ENCODE measurements at regions not wholly inside any gene's neighbourhood (a gene's known extent, or its start where the extent isn't known, plus 50 kb on each side); places are given as distances from the start of the nearest gene placed in this dataset.
A peak's percentile ranks its signal among the peaks of the same experiment; 100 is the strongest.

DNA sequence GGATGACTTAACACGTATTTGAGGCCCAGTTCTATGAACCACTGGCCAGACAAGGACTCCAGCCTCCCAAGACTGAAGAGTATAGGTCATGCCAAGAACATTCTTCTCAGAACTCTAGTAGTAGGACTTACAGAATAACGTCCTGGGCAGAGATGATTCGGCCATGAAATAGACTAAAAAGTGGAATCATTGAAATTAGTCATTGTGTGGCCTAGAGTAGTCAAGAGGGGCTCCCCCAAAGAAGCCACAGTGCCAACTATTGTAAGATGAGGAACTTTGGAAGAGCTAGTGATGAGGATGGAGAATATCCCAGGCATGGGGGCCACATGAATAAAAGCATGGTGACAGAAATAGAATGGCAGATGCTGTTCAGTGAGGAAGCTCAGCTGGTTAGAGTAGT is 101.1 kb downstream of the TRIB2 start:
- in situ Hi-C loops (cut with MboI; ENCODE audit: low pct_unique_long_range_greater_than_20kb in 2 of 9, low sequenced_read_pairs in 9 of 9, unreplicated experiment in 9 of 9): no loop called here
- H3K27ac ChIP-seq: no peak overlapping the region

DNA sequence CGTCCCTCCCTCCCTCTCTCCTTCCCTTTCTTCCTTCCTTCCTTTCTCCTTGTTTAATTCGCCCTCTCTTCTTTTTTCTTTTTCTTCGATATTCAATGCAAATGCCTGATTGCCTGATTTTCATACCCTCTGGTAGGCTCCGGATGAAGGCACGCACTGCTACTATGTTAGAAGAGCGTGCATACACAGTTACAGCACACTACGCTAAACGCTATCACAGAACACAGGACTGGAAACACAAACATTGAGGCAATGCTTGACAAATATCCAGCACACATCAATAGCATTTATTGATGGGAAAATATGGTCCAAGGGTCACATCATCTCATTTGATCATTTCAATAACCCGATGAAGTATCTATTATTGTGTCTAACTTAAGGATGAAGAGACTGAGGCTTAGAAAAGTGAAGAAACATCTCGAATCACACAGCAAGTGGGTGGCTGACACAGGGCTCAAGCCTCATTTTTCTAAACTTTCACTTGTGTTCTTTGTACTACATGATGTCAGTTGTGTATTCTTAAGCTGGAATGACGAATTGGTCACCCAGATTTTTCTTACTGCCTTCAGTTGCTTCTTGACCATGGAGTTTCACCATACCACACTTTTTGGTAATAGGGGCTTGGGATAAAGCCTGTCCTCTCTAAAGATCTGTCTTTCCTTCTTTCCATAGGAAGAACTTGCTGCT is 101.8 kb downstream of the TRIB2 start:
- no peak overlapping the region for H3K27ac ChIP-seq
- in situ Hi-C loops (cut with MboI; ENCODE audit: low pct_unique_long_range_greater_than_20kb in 2 of 9, low sequenced_read_pairs in 9 of 9, unreplicated experiment in 9 of 9): no loop called here
- peak in 1 of 8 experiments; percentile 23 for ATAC-seq (replicated peaks in 6 of 8)
- peaks cover 0 to 4% of the 10 kb centered on the region in 2 donors for H3K4me1 ChIP-seq (replicated peaks in 1 of 2)
- 52 to 100% (median 86%) methylated on average over 2 to 10 of the region's 11 CpGs; no CpG with 5 or more reads in 1 of the 10 experiments for WGBS, 10 experiments
- H3K4me3 ChIP-seq: no peak overlapping the region

More for the DNA sequence above, 101.1 kb downstream of the TRIB2 start:
- Histone ChIP-seq H3K4me3 (no peak overlapping the region), H3K4me1 (replicated peaks in 1 of 2) (peaks cover 0 to 4% of the 10 kb centered on the region in 2 donors)
- ATAC-seq (replicated peaks in 6 of 8): no peak
- WGBS, 10 experiments: 20 to 100% (median 79%) methylated on average over 1 to 3 of the region's 3 CpGs; no CpG with 5 or more reads in 2 of the 10 experiments

DNA sequence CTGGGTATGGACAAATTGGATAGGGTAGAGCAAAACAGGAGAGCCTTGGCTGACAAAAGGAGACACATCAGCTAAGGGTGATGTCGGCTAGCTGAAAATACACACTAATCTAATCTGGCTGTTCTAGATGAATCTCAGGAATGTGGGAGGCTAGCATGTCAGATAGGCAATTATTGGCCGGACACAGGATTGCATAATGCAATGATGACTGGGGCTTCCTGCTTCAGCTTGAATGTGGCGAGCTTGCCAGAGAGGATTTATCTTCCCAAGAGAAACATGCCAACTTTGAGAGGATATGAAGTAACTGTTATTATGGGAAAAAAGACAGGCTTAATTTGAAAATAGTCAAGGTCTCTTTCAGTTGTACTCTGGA is 102.4 kb downstream of the TRIB2 start:
- in situ Hi-C loops (cut with MboI; ENCODE audit: low pct_unique_long_range_greater_than_20kb in 2 of 9, low sequenced_read_pairs in 9 of 9, unreplicated experiment in 9 of 9): no loop called here
- 0 to 100% (median 44%) methylated on average over 1 to 3 of the region's 3 CpGs; no CpG with 5 or more reads in 2 of the 10 experiments for WGBS, 10 experiments
- Histone ChIP-seq H3K4me1 (replicated peaks in 1 of 2) (peaks cover 2 to 4% of the 10 kb centered on the region in 2 donors), H3K4me3 (no peak overlapping the region), H3K27ac (no peak overlapping the region)
- peak; percentile 77 to 99 (median 84) for ATAC-seq (replicated peaks in 6 of 8)

DNA sequence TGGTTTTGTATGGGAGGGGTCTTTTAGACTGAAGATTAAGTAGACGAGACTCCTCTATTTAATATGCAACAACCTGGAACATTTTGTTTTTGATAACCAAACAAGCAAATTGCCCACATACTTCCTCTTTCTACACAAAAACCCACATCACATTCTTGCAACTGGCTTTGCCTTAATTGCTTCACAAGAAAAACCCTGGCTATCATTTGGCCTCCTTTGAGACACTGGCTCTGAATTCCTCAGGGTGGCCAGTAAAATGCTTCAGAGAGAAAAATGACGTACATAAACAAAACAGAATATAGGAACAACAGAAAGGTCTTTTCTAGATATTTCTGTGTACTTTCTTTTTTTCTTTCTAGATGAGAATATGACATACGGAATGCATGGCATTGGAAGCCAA is 103.0 kb downstream of the TRIB2 start:
- no peak overlapping the region for H3K4me3 ChIP-seq

DNA sequence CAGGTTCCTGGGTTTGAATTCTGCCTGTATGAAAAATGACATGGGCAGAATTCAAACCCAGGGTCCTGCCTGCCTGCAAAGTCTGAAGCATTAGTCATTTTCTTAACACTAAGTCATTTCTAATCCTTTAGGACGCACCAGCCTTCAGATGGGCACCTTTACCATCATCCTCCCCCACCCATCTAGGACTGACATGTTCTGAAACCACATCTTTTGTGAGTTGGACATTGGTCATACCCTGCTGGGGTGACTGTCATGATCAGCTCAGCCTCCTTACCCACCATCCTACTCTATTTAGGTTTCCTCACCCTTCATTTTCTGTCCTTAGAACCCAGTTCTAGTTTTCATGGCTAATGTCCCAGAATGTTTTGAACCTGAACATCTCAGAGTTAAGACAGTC is 104.9 kb downstream of the TRIB2 start:
- peaks cover 13 to 19% of the 10 kb centered on the region in 2 donors for H3K4me1 ChIP-seq (replicated peaks in 1 of 2)
- ATAC-seq (replicated peaks in 6 of 8): no peak
- in situ Hi-C loops (cut with MboI; ENCODE audit: low pct_unique_long_range_greater_than_20kb in 2 of 9, low sequenced_read_pairs in 9 of 9, unreplicated experiment in 9 of 9): no loop called here
- H3K27ac ChIP-seq: no peak overlapping the region
- no peak overlapping the region for H3K4me3 ChIP-seq
- 57 to 100% methylated on average over 1 of the region's 1 CpG; no CpG with 5 or more reads in 8 of the 10 experiments for WGBS, 10 experiments

More for the DNA sequence above, 103.0 kb downstream of the TRIB2 start:
- Histone ChIP-seq H3K4me1 (replicated peaks in 1 of 2) (peaks cover 8 to 9% of the 10 kb centered on the region in 2 donors), H3K27ac (no peak overlapping the region)
- in situ Hi-C loops (cut with MboI; ENCODE audit: low pct_unique_long_range_greater_than_20kb in 2 of 9, low sequenced_read_pairs in 9 of 9, unreplicated experiment in 9 of 9): no loop called here
- no peak for ATAC-seq (replicated peaks in 6 of 8)
- WGBS, 10 experiments: 45 to 100% (median 88%) methylated on average over 1 to 3 of the region's 3 CpGs

DNA sequence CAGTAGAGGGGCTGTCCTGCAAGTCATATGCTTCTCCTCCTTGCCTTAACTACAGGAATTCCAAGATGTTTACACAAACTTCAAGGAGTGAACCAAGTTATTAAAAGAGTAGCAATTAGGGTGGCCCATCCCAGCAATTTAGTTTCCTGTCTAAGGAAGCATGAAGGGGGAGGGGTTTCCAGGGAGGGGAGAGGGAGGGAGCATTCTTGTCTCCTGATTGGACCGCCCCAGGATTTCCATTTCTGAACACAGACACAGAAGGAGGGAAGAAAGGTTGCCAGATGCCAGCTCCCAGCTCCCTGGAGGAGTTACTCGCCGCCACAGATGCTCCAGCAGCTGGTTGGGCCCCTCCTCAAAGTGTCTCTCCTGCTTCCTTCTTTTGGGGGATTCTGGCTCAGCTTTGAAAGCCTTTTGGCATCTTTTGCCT is 107.6 kb downstream of the TRIB2 start:
- peaks cover 13 to 26% of the 10 kb centered on the region in 2 donors for H3K4me1 ChIP-seq (replicated peaks in 1 of 2)
- in situ Hi-C loops (cut with MboI; ENCODE audit: low pct_unique_long_range_greater_than_20kb in 2 of 9, low sequenced_read_pairs in 9 of 9, unreplicated experiment in 9 of 9): no loop called here
- H3K4me3 ChIP-seq: no peak overlapping the region
- WGBS, 10 experiments: 65 to 67% methylated on average over 1 to 3 of the region's 3 CpGs; no CpG with 5 or more reads in 8 of the 10 experiments
- ATAC-seq (replicated peaks in 6 of 8): peak in 5 of 8 experiments; percentile 39 to 70 (median 56)
- no peak overlapping the region for H3K27ac ChIP-seq

DNA sequence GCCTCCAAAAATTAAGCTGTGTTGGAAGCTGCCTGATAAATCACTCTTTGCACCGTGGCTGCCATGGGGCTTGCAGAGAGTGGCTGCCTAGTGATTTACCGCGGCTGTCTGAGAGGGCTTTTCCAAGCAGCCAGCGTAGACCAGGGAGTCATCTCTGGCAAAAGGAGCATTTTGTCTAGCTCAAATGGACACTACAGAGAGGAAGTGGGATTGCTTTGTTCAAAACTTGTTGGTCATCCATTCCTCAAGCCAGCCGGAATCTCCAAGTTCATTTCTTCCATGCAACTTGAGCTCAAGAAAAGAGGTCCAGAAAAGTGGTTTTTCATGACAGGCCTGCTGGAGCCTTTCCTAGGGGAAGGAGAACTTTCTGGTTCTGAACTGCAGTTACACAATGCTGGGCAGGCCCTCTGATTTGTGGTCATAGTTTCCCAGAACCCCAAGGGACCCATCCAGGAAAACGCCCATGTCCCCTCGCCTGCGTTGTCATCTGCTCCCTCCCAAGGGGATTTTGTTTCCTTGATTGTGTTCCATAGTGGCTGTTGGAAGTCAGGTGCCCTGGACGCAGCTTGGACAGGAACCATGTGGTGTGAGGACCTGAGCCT is 108.1 kb downstream of the TRIB2 start:
- ATAC-seq (replicated peaks in 6 of 8): peak in 6 of 8 experiments; percentile 7 to 73 (median 34)

DNA sequence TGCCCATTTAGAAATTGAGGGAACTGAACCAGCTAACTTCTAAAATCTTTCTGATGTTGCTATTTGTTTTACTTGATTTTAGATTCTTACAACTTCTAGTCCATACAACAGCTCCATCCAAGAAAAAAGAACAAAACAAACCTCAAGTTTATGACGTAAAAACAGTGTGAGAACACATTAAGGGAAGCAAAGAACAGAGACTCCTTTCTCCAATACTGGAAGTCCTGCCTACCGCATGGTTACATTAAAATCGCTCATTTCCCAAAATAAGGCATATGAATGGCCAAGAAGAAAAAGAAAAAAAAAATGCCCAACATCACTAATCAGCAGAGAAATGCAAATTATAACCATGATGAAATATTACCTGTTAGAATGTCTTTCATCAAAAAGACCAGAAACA is 110.0 kb downstream of the TRIB2 start:
- no peak for ATAC-seq (replicated peaks in 6 of 8)
- H3K4me1 ChIP-seq (replicated peaks in 1 of 2): peaks cover 13 to 28% of the 10 kb centered on the region in 2 donors
- WGBS, 10 experiments: 87 to 100% (median 97%) methylated on average over 2 to 3 of the region's 3 CpGs
- H3K27ac ChIP-seq: no peak overlapping the region
- in situ Hi-C loops (cut with MboI; ENCODE audit: low pct_unique_long_range_greater_than_20kb in 2 of 9, low sequenced_read_pairs in 9 of 9, unreplicated experiment in 9 of 9): loop anchor here in 1 of 9 experiments (25.0 kb wide), 1 partner anchor 186 kb away; no protein-coding TSS in a partner anchor
- no peak overlapping the region for H3K4me3 ChIP-seq

More for the DNA sequence above, 108.1 kb downstream of the TRIB2 start:
- peaks cover 13 to 28% of the 10 kb centered on the region in 2 donors for H3K4me1 ChIP-seq (replicated peaks in 1 of 2)
- in situ Hi-C loops (cut with MboI; ENCODE audit: low pct_unique_long_range_greater_than_20kb in 2 of 9, low sequenced_read_pairs in 9 of 9, unreplicated experiment in 9 of 9): loop anchor here in 1 of 9 experiments (25.0 kb wide), 1 partner anchor 187 kb away; no protein-coding TSS in a partner anchor
- H3K4me3 ChIP-seq: no peak overlapping the region
- no peak overlapping the region for H3K27ac ChIP-seq
- WGBS, 10 experiments: 25 to 100% (median 60%) methylated on average over 1 to 7 of the region's 9 CpGs; no CpG with 5 or more reads in 2 of the 10 experiments

DNA sequence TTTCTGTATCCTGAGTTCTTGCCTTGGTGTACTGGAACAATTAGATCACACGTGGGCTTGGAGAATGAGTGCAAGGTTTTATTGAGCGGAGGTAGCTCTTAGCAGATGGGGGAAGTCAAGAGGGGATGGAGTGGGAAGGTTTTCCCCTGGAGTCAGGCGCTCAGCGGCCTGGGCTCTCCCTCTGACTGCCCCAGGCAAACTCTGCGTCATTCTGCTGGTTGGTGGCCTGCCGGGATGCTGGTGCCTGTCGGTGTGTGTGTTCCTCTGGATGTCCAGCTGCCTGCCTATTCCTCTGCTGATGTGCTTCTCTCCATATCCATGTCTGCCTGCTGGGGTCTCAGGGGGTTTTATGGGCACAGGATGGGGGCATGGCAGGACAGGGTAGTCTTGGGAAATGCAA is 111.0 kb downstream of the TRIB2 start:
- ATAC-seq (replicated peaks in 6 of 8): no peak
- no peak overlapping the region for H3K4me3 ChIP-seq
- peaks cover 13 to 28% of the 10 kb centered on the region in 2 donors for H3K4me1 ChIP-seq (replicated peaks in 1 of 2)
- in situ Hi-C loops (cut with MboI; ENCODE audit: low pct_unique_long_range_greater_than_20kb in 2 of 9, low sequenced_read_pairs in 9 of 9, unreplicated experiment in 9 of 9): loop anchor here in 1 of 9 experiments (25.0 kb wide), 1 partner anchor 185 kb away; no protein-coding TSS in a partner anchor
- no peak overlapping the region for H3K27ac ChIP-seq
- WGBS, 10 experiments: 72 to 100% (median 84%) methylated on average over 1 to 3 of the region's 7 CpGs; no CpG with 5 or more reads in 6 of the 10 experiments

DNA sequence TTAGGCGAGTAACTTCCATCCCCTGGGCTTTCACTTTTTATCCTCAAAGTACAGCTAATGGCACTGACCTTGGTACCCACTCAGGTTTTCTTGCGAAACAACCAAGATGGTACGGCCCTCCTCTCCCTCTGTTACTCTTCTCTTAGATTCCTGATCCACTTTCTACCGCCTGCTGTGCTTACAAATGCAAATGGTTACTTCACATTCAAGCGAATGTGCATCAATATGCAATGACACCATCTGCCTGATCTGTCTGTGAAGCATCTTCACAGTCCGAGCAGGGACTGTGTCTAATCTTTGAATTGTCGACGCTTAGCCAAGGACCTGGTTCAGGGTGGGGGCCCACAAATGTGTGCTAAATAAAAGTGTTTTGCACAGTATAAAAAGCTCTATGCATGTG is 112.2 kb downstream of the TRIB2 start:
- Histone ChIP-seq H3K4me1 (replicated peaks in 1 of 2) (peaks cover 13 to 28% of the 10 kb centered on the region in 2 donors), H3K4me3 (no peak overlapping the region), H3K27ac (no peak overlapping the region)
- in situ Hi-C loops (cut with MboI; ENCODE audit: low pct_unique_long_range_greater_than_20kb in 2 of 9, low sequenced_read_pairs in 9 of 9, unreplicated experiment in 9 of 9): loop anchor here in 1 of 9 experiments (25.0 kb wide), 1 partner anchor 183 kb away; no protein-coding TSS in a partner anchor
- 0 to 52% (median 26%) methylated on average over 2 to 8 of the region's 8 CpGs for WGBS, 10 experiments
- ATAC-seq (replicated peaks in 6 of 8): peak; percentile 32 to 89 (median 71)

DNA sequence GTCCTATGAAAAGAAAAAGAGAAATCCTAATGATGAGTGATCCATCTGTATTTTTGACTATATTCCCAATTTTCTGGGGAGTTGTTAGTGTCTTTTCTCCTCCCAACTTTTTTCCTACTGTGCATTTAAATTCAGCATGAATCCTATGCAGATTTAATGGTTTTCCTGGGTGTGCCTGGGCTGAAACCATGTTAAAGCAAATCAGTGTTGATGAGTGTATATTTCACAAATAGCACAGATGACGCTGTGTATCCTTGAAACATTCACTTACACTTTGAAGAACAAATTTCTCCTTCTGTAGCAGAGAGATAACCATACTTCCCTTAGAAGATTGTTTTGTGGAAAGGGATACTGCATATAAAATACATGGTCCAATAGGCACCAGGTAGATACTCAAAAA is 114.3 kb downstream of the TRIB2 start:
- WGBS, 10 experiments: 0 to 100% (median 52%) methylated on average over 1 of the region's 1 CpG; no CpG with 5 or more reads in 2 of the 10 experiments
- in situ Hi-C loops (cut with MboI; ENCODE audit: low pct_unique_long_range_greater_than_20kb in 2 of 9, low sequenced_read_pairs in 9 of 9, unreplicated experiment in 9 of 9): loop anchor here in 1 of 9 experiments (25.0 kb wide), 1 partner anchor 181 kb away; no protein-coding TSS in a partner anchor

DNA sequence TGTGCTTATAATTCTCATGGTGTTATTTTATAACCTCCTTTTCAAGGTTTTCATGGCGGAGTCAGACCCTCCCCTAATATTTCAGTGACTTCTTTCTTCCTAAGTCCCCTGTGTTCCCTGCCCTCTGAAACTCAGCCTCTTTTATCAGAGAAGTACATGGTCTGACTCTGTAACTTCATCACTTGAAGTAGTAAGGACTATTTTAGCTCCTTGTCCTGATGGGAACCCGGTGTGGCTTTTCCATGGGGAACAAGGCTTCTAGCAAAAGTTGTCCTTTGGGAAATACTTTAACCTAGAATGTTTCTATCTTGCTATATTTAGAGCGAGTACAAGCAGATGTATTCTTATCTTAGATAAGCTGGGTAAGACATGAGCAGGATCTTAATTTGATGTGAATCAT is 117.5 kb downstream of the TRIB2 start:
- in situ Hi-C loops (cut with MboI; ENCODE audit: low pct_unique_long_range_greater_than_20kb in 2 of 9, low sequenced_read_pairs in 9 of 9, unreplicated experiment in 9 of 9): loop anchor here in 1 of 9 experiments (25.0 kb wide), 1 partner anchor 178 kb away; no protein-coding TSS in a partner anchor
- WGBS, 10 experiments: 60 to 100% (median 90%) methylated on average over 1 to 3 of the region's 3 CpGs; no CpG with 5 or more reads in 2 of the 10 experiments
- no peak overlapping the region for H3K4me3 ChIP-seq
- peaks cover 0 to 6% of the 10 kb centered on the region in 2 donors for H3K4me1 ChIP-seq (replicated peaks in 1 of 2)
- ATAC-seq (replicated peaks in 6 of 8): no peak
- no peak overlapping the region for H3K27ac ChIP-seq

More for the DNA sequence above, 114.3 kb downstream of the TRIB2 start:
- Histone ChIP-seq H3K4me1 (replicated peaks in 1 of 2) (peaks cover 0 to 14% of the 10 kb centered on the region in 2 donors), H3K4me3 (no peak overlapping the region), H3K27ac (no peak overlapping the region)
- peak in 3 of 8 experiments; percentile 60 to 76 (median 75) for ATAC-seq (replicated peaks in 6 of 8)

DNA sequence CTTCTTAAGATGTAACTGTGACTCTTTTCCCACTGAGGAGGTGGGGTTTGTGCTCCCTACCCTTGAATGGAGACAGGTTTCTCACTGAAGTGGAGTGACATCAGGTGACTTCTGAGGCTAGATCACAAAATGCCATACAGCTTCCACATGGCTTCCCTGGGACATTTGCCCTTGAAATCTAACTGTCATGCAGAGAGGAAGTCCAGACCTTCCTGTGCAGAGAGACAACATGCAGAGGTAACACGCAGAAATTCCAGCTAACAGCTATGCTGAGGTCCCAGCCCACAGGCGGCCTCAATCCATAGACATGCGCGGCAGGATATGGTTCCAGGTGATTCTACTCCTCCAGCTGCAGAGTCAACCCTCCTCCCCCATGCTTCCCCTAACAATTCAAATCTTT is 119.0 kb downstream of the TRIB2 start:
- H3K4me3 ChIP-seq: no peak overlapping the region
- H3K27ac ChIP-seq: no peak overlapping the region
- H3K4me1 ChIP-seq (replicated peaks in 1 of 2): no peaks in the 10 kb centered on the region
- no peak for ATAC-seq (replicated peaks in 6 of 8)
- 43 to 100% (median 85%) methylated on average over 1 to 4 of the region's 4 CpGs; no CpG with 5 or more reads in 2 of the 10 experiments for WGBS, 10 experiments
- in situ Hi-C loops (cut with MboI; ENCODE audit: low pct_unique_long_range_greater_than_20kb in 2 of 9, low sequenced_read_pairs in 9 of 9, unreplicated experiment in 9 of 9): loop anchor here in 1 of 9 experiments (25.0 kb wide), 1 partner anchor 177 kb away; no protein-coding TSS in a partner anchor
